Activated naive CD4-positive, alpha-beta T cell treated with anti-CD3 and anti-CD28 coated beads, Interleukin-2, amount 10 ng/mL, durations not matched to agents 7 days and 5 days (primary cell): ENCODE measurements at regions not wholly inside any gene's neighbourhood (a gene's known extent, or its start where the extent isn't known, plus 50 kb on each side); places are given as distances from the start of the nearest gene placed in this dataset.

ENCODE experiments used
- CTCF ChIA-PET: fragments of 350-600 bp; sonication (Branson Sonifier 250); formaldehyde crosslinking; loops from one replicate; lab custom pipeline; 2021; ENCODE audit warnings: antibody characterized with exemption; lab: Charles Lee
- DNase-seq: peaks from one replicate; pipeline ENCODE4 v3.0.0-alpha.2; 2020
- H3K27ac Mint-ChIP-seq: one replicate; pipeline ENCODE4 v1.8.0; 2021; ENCODE audit warnings: mild to moderate bottlenecking, moderate library complexity, mixed read lengths
- H3K27me3 Mint-ChIP-seq: one replicate; pipeline ENCODE4 v1.8.0; 2021; ENCODE audit warnings: mild to moderate bottlenecking, mixed read lengths
- H3K36me3 Mint-ChIP-seq: one replicate; pipeline ENCODE4 v1.8.0; 2021; ENCODE audit warnings: mixed read lengths
- H3K4me1 Mint-ChIP-seq: one replicate; pipeline ENCODE4 v1.8.0; 2021; ENCODE audit warnings: mixed read lengths
- H3K4me3 Mint-ChIP-seq: one replicate; pipeline ENCODE4 v1.8.0; 2021; ENCODE audit warnings: mild to moderate bottlenecking, moderate library complexity, mixed read lengths
- H3K9me3 Mint-ChIP-seq: one replicate; pipeline ENCODE4 v1.8.0; 2021; ENCODE audit warnings: mixed read lengths

- CTCF ChIA-PET = no interaction called here
- H3K4me3 Mint-ChIP-seq = no peak overlapping the region
- H3K36me3 Mint-ChIP-seq = no peaks in the 10 kb centered on the region
- no peaks in the 10 kb centered on the region for H3K27me3 Mint-ChIP-seq
- DNase-seq = no peak
- no peaks in the 10 kb centered on the region for H3K4me1 Mint-ChIP-seq
- H3K27ac Mint-ChIP-seq = no peak overlapping the region
- H3K9me3 Mint-ChIP-seq = peaks cover 2% of the 10 kb centered on the region
These were observed 1089.8 kb downstream of the PCDH18 start for GRCh38 chr4:136442447-136442846.

GRCh38 chr4:136441629-136442282, 1090.5 kb downstream of the PCDH18 start:
- CTCF ChIA-PET = no interaction called here
- Mint-ChIP-seq H3K27me3 (no peaks in the 10 kb centered on the region), H3K9me3 (peaks cover 2% of the 10 kb centered on the region), H3K4me3 (no peak overlapping the region), H3K27ac (no peak overlapping the region), H3K4me1 (no peaks in the 10 kb centered on the region), H3K36me3 (no peaks in the 10 kb centered on the region)
- DNase-seq = no peak

GRCh38 chr4:136438645-136439044, 1093.6 kb downstream of the PCDH18 start:
- no peak for DNase-seq
- Mint-ChIP-seq H3K27me3 (no peaks in the 10 kb centered on the region), H3K27ac (no peak overlapping the region), H3K36me3 (no peaks in the 10 kb centered on the region), H3K9me3 (peaks cover 2% of the 10 kb centered on the region), H3K4me1 (no peaks in the 10 kb centered on the region), H3K4me3 (no peak overlapping the region)
- CTCF ChIA-PET = no interaction called here

GRCh38 chr4:136424052-136424451, 1108.2 kb downstream of the PCDH18 start:
- Mint-ChIP-seq H3K4me1 (no peaks in the 10 kb centered on the region), H3K9me3 (no peaks in the 10 kb centered on the region), H3K27ac (no peak overlapping the region), H3K36me3 (no peaks in the 10 kb centered on the region), H3K27me3 (no peaks in the 10 kb centered on the region), H3K4me3 (no peak overlapping the region)
- no peak for DNase-seq
- CTCF ChIA-PET = no interaction called here

GRCh38 chr4:136414981-136415380, 1117.3 kb downstream of the PCDH18 start:
- CTCF ChIA-PET = no interaction called here
- Mint-ChIP-seq H3K27ac (no peak overlapping the region), H3K4me3 (no peak overlapping the region), H3K27me3 (no peaks in the 10 kb centered on the region), H3K36me3 (no peaks in the 10 kb centered on the region), H3K4me1 (no peaks in the 10 kb centered on the region), H3K9me3 (peaks cover 4% of the 10 kb centered on the region)
- no peak for DNase-seq

GRCh38 chr4:136412708-136413107, 1119.6 kb downstream of the PCDH18 start:
- H3K9me3 Mint-ChIP-seq = peaks cover 4% of the 10 kb centered on the region
- no peak overlapping the region for H3K27ac Mint-ChIP-seq
- no peak for DNase-seq
- H3K27me3 Mint-ChIP-seq = no peaks in the 10 kb centered on the region
- H3K36me3 Mint-ChIP-seq = no peaks in the 10 kb centered on the region
- CTCF ChIA-PET = no interaction called here
- H3K4me3 Mint-ChIP-seq = no peak overlapping the region
- H3K4me1 Mint-ChIP-seq = no peaks in the 10 kb centered on the region

GRCh38 chr4:136400829-136401228, 1131.5 kb downstream of the PCDH18 start:
- no peaks in the 10 kb centered on the region for H3K27me3 Mint-ChIP-seq
- H3K4me1 Mint-ChIP-seq = no peaks in the 10 kb centered on the region
- H3K27ac Mint-ChIP-seq = no peak overlapping the region
- CTCF ChIA-PET = no interaction called here
- no peaks in the 10 kb centered on the region for H3K36me3 Mint-ChIP-seq
- peaks cover 4% of the 10 kb centered on the region for H3K9me3 Mint-ChIP-seq
- no peak overlapping the region for H3K4me3 Mint-ChIP-seq
- no peak for DNase-seq

GRCh38 chr4:136395212-136395722, 1137.0 kb downstream of the PCDH18 start:
- DNase-seq = no peak
- CTCF ChIA-PET = no interaction called here
- peaks cover 9% of the 10 kb centered on the region for H3K9me3 Mint-ChIP-seq
- no peak overlapping the region for H3K4me3 Mint-ChIP-seq
- H3K36me3 Mint-ChIP-seq = no peaks in the 10 kb centered on the region
- no peak overlapping the region for H3K27ac Mint-ChIP-seq
- no peaks in the 10 kb centered on the region for H3K27me3 Mint-ChIP-seq
- H3K4me1 Mint-ChIP-seq = no peaks in the 10 kb centered on the region

- no peak overlapping the region for H3K27ac Mint-ChIP-seq
- no peak overlapping the region for H3K4me3 Mint-ChIP-seq
- no peaks in the 10 kb centered on the region for H3K27me3 Mint-ChIP-seq
- peaks cover 9% of the 10 kb centered on the region for H3K9me3 Mint-ChIP-seq
- no peaks in the 10 kb centered on the region for H3K36me3 Mint-ChIP-seq
- no peaks in the 10 kb centered on the region for H3K4me1 Mint-ChIP-seq
- CTCF ChIA-PET = no interaction called here
- DNase-seq = no peak
These were observed 1139.7 kb downstream of the PCDH18 start for GRCh38 chr4:136392576-136392975.

- CTCF ChIA-PET = no interaction called here
- Mint-ChIP-seq H3K27ac (no peak overlapping the region), H3K36me3 (no peaks in the 10 kb centered on the region), H3K9me3 (peaks cover 4% of the 10 kb centered on the region), H3K4me3 (no peak overlapping the region), H3K4me1 (no peaks in the 10 kb centered on the region), H3K27me3 (no peaks in the 10 kb centered on the region)
- DNase-seq = no peak
These were observed 1141.5 kb downstream of the PCDH18 start for GRCh38 chr4:136390824-136391223.

- Mint-ChIP-seq H3K27ac (no peak overlapping the region), H3K27me3 (no peaks in the 10 kb centered on the region), H3K9me3 (no peaks in the 10 kb centered on the region), H3K4me3 (no peak overlapping the region), H3K4me1 (no peaks in the 10 kb centered on the region), H3K36me3 (no peaks in the 10 kb centered on the region)
- CTCF ChIA-PET = no interaction called here
- DNase-seq = no peak
These were observed 1149.2 kb downstream of the PCDH18 start for GRCh38 chr4:136383082-136383481.

GRCh38 chr4:136371231-136371630, 1161.1 kb downstream of the PCDH18 start:
- Mint-ChIP-seq H3K36me3 (no peaks in the 10 kb centered on the region), H3K27me3 (no peaks in the 10 kb centered on the region), H3K9me3 (no peaks in the 10 kb centered on the region), H3K4me3 (no peak overlapping the region), H3K4me1 (no peaks in the 10 kb centered on the region), H3K27ac (no peak overlapping the region)
- no peak for DNase-seq
- CTCF ChIA-PET = no interaction called here

- H3K4me1 Mint-ChIP-seq = no peaks in the 10 kb centered on the region
- no peak overlapping the region for H3K27ac Mint-ChIP-seq
- H3K9me3 Mint-ChIP-seq = peaks cover 2% of the 10 kb centered on the region
- no peak for DNase-seq
- no peaks in the 10 kb centered on the region for H3K27me3 Mint-ChIP-seq
- CTCF ChIA-PET = no interaction called here
- H3K36me3 Mint-ChIP-seq = no peaks in the 10 kb centered on the region
- no peak overlapping the region for H3K4me3 Mint-ChIP-seq
These were observed 1163.2 kb downstream of the PCDH18 start for GRCh38 chr4:136369073-136369472.

GRCh38 chr4:136357556-136357955, 1174.7 kb downstream of the PCDH18 start:
- no peak overlapping the region for H3K4me3 Mint-ChIP-seq
- DNase-seq = no peak
- H3K27ac Mint-ChIP-seq = no peak overlapping the region
- CTCF ChIA-PET = no interaction called here
- H3K36me3 Mint-ChIP-seq = no peaks in the 10 kb centered on the region
- H3K4me1 Mint-ChIP-seq = no peaks in the 10 kb centered on the region
- no peaks in the 10 kb centered on the region for H3K27me3 Mint-ChIP-seq
- H3K9me3 Mint-ChIP-seq = peaks cover 7% of the 10 kb centered on the region

GRCh38 chr4:136355970-136356369, 1176.3 kb downstream of the PCDH18 start:
- no peaks in the 10 kb centered on the region for H3K27me3 Mint-ChIP-seq
- no peaks in the 10 kb centered on the region for H3K36me3 Mint-ChIP-seq
- CTCF ChIA-PET = no interaction called here
- no peaks in the 10 kb centered on the region for H3K4me1 Mint-ChIP-seq
- no peak overlapping the region for H3K4me3 Mint-ChIP-seq
- H3K9me3 Mint-ChIP-seq = peaks cover 6% of the 10 kb centered on the region
- H3K27ac Mint-ChIP-seq = no peak overlapping the region
- no peak for DNase-seq
